ENCODE measurements at regions not wholly inside any gene's neighbourhood (a gene's known extent, or its start where the extent isn't known, plus 50 kb on each side); places are given as distances from the start of the nearest gene placed in this dataset.

DNA sequence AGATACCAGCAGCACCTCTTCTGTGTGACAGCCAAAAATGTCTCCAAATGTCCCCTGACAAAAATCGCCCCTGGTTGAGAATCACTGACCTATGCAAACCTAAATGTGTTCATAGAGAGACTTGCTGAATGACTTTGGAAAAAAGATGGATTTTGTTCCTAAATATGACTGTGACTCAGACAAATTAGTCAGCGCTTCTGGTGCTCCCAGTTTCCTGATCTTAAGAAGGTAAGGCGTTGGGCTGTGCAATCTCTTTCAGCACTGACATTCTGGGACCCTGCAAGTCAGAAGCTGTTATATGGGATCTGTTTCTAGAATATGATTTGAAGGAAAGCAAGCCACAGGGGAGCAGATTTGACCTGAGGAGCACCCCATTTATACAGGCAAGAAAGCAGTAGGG lies 90.6 kb upstream of the PWP1 start:
- Histone ChIP-seq H3K27me3 (replicated peaks in 1 of 4; ENCODE audit: control insufficient read depth in 3 of 4, extremely low read depth in 1 of 4, insufficient read depth in 3 of 4, low read length in 3 of 4) (no peaks in the 10 kb centered on the region), H4K20me1 (replicated peaks in 1 of 2; ENCODE audit: control insufficient read depth in 1 of 2, insufficient read depth in 2 of 2, low read length in 2 of 2) (no peaks in the 10 kb centered on the region), H2BK15ac (ENCODE audit: low read length) (no peak overlapping the region), H3K4me3 (ENCODE audit: extremely low read depth in 1 of 4, insufficient read depth in 2 of 4, low read depth in 3 of 4, low read length in 4 of 4) (no peak overlapping the region), H2AK5ac (ENCODE audit: low read depth, low read length) (no peak overlapping the region), H2BK20ac (ENCODE audit: low read length) (no peak overlapping the region), H4K8ac (ENCODE audit: extremely low read depth, insufficient read depth, low read length) (no peak overlapping the region), H3K9ac (replicated peaks in 1 of 4; ENCODE audit: extremely low read depth in 1 of 4, low read depth in 3 of 4, low read length in 3 of 4) (no peak overlapping the region), H3K79me1 (ENCODE audit: low read depth, low read length) (no peaks in the 10 kb centered on the region), H2BK5ac (ENCODE audit: low read depth, low read length) (no peak overlapping the region), H3K79me2 (ENCODE audit: control insufficient read depth in 1 of 2, insufficient read depth in 2 of 2, low read length in 2 of 2) (no peaks in the 10 kb centered on the region), H3K14ac (ENCODE audit: insufficient read length) (no peak overlapping the region), H3K36me3 (ENCODE audit: control insufficient read depth in 2 of 4, insufficient read depth in 4 of 4, low read length in 3 of 4) (no peaks in the 10 kb centered on the region), H2BK12ac (ENCODE audit: low read depth, low read length) (no peak overlapping the region), H3K23ac (ENCODE audit: insufficient read length) (no peak overlapping the region), H3K4ac (replicated peaks; ENCODE audit: insufficient read length, low read depth, low read length) (no peak overlapping the region), H2BK120ac (replicated peaks; ENCODE audit: low read depth, low read length) (no peak overlapping the region), H3K18ac (ENCODE audit: extremely low read depth, low read length) (no peak overlapping the region), H3K56ac (replicated peaks; ENCODE audit: insufficient read length, low read depth, low read length) (no peak overlapping the region), H3K4me2 (ENCODE audit: insufficient read depth in 1 of 2, low read depth in 2 of 2, low read length in 2 of 2) (no peak overlapping the region), H2AFZ (ENCODE audit: low read length) (no peak overlapping the region), H3K9me3 (ENCODE audit: insufficient read depth in 2 of 2, low read depth in 1 of 2, low read length in 1 of 2) (peaks cover 6% of the 10 kb centered on the region in 2 experiments; a peak in 3 of 4 replicates), H3K27ac (ENCODE audit: low read depth, low read length) (no peak overlapping the region), H3K4me1 (replicated peaks in 1 of 4; ENCODE audit: control insufficient read depth in 3 of 4, insufficient read depth in 4 of 4, low read length in 3 of 4) (no peaks in the 10 kb centered on the region), H3K23me2 (ENCODE audit: low read depth, low read length) (no peaks in the 10 kb centered on the region), H4K5ac (ENCODE audit: insufficient read length, low read depth, low read length) (no peak overlapping the region), H4K91ac (replicated peaks; ENCODE audit: insufficient read length, low read length) (no peak overlapping the region)
- FAIRE-seq (no peak), DNase-seq (ENCODE audit: low read depth in 1 of 2, low spot score in 2 of 2) (no peak)
- ChIA-PET CTCF (ENCODE audit: partially characterized antibody) (interaction anchor here (1.0 kb wide), 1 partner anchor 16 kb away, joined by 3 read pairs; no protein-coding TSS in a partner anchor), POLR2A (ENCODE audit: partially characterized antibody) (no interaction called here)
- 84% methylated on average over 3 of the region's 3 CpGs; no CpG with 5 or more reads in 1 of the 2 experiments for WGBS, 2 experiments (ENCODE audit: extremely low coverage in 1 of 2, insufficient coverage in 1 of 2, insufficient read length in 1 of 2, insufficient replicate concordance in 2 of 2, low coverage in 1 of 2, low lambda C conversion rate in 2 of 2, missing lambda C conversion rate in 1 of 2)
- TF ChIP-seq EP300 (IDR thresholded peaks at IDR 0.05; ENCODE audit: borderline replicate concordance in 1 of 2, low read depth in 2 of 2, low read length in 2 of 2) = no peak
- TF ChIP-seq TCF12 (IDR thresholded peaks at IDR 0.05; ENCODE audit: low read depth, low read length) = no peak
- no peak for TF ChIP-seq BACH1 (IDR thresholded peaks at IDR 0.05; ENCODE audit: low read length)
- no peak for TF ChIP-seq KDM5A (IDR thresholded peaks at IDR 0.05; ENCODE audit: low read length)
- no peak for TF ChIP-seq CREB1 (IDR thresholded peaks at IDR 0.05)
- no peak for TF ChIP-seq TAF7 (optimal IDR thresholded peaks at IDR 0.05; ENCODE audit: borderline replicate concordance, low read depth, low read length)
- TF ChIP-seq POU5F1 (IDR thresholded peaks at IDR 0.05; ENCODE audit: low read depth, low read length) = no peak
- TF ChIP-seq TAF1 (IDR thresholded peaks at IDR 0.05; ENCODE audit: low read depth, low read length) = no peak
- TF ChIP-seq RBBP5 (IDR thresholded peaks at IDR 0.05; ENCODE audit: borderline replicate concordance, low read depth, low read length) = no peak
- TF ChIP-seq PHF8 (conservative IDR thresholded peaks at IDR 0.05; ENCODE audit: low read depth, low read length) = no peak
- TF ChIP-seq CHD2 (IDR thresholded peaks at IDR 0.05; ENCODE audit: low read length) = no peak
- no peak for TF ChIP-seq SP1 (IDR thresholded peaks at IDR 0.05; ENCODE audit: low read depth, low read length)
- no peak for TF ChIP-seq BRCA1 (IDR thresholded peaks at IDR 0.05; ENCODE audit: low read depth, low read length)
- no peak for TF ChIP-seq JUND (IDR thresholded peaks at IDR 0.05; ENCODE audit: low read length)
- no peak for TF ChIP-seq CTBP2 (IDR thresholded peaks at IDR 0.05; ENCODE audit: borderline replicate concordance, insufficient read depth, insufficient read length, low read length)
- TF ChIP-seq RXRA (IDR thresholded peaks at IDR 0.05; ENCODE audit: insufficient read depth, low read depth, low read length) = no peak

Measured in H1 (cell line).